ENCODE measurements at regions not wholly inside any gene's neighbourhood (a gene's known extent, or its start where the extent isn't known, plus 50 kb on each side); places are given as distances from the start of the nearest gene placed in this dataset.

DNA sequence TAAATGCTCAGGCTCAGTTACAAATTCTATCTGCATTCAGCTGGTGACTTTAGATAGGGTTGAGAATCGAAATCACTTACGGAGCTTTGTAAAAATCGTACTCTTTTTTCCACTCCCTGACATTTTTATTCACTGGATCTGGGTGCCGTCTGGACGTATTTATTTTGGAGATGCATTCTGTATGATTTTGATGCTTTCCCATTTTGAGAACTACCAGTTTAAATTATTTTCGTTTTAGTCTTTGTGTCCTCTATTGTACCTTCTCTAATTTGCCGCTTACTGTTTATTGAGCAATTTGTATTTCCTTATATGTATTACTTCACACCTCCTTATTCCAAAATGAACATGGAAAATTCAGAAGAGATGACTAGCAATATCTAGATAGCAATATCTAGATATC, 96.2 kb downstream of the FASLG start:
- no peak for TF ChIP-seq POLR2AphosphoS5 (IDR thresholded peaks at IDR 0.05)
- no peak for TF ChIP-seq POLR2A (IDR thresholded peaks at IDR 0.05)
- TF ChIP-seq, protein P1, sequence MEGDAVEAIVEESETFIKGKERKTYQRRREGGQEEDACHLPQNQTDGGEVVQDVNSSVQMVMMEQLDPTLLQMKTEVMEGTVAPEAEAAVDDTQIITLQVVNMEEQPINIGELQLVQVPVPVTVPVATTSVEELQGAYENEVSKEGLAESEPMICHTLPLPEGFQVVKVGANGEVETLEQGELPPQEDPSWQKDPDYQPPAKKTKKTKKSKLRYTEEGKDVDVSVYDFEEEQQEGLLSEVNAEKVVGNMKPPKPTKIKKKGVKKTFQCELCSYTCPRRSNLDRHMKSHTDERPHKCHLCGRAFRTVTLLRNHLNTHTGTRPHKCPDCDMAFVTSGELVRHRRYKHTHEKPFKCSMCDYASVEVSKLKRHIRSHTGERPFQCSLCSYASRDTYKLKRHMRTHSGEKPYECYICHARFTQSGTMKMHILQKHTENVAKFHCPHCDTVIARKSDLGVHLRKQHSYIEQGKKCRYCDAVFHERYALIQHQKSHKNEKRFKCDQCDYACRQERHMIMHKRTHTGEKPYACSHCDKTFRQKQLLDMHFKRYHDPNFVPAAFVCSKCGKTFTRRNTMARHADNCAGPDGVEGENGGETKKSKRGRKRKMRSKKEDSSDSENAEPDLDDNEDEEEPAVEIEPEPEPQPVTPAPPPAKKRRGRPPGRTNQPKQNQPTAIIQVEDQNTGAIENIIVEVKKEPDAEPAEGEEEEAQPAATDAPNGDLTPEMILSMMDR (IDR thresholded peaks at IDR 0.05) = no peak
- H3K9me3 ChIP-seq = no peaks in the 10 kb centered on the region
- H3K4me3 ChIP-seq = no peak overlapping the region
- DNase-seq (ENCODE audit: low spot score in 2 of 2) = no peak
- intact Hi-C loops (cut with DNase I; ENCODE audit: low total_unique reads) = no loop called here
- H3K36me3 ChIP-seq = no peaks in the 10 kb centered on the region
- H3K4me1 ChIP-seq = no peaks in the 10 kb centered on the region
- no peak overlapping the region for H3K27ac ChIP-seq
- no peaks in the 10 kb centered on the region for H3K27me3 ChIP-seq

DNA sequence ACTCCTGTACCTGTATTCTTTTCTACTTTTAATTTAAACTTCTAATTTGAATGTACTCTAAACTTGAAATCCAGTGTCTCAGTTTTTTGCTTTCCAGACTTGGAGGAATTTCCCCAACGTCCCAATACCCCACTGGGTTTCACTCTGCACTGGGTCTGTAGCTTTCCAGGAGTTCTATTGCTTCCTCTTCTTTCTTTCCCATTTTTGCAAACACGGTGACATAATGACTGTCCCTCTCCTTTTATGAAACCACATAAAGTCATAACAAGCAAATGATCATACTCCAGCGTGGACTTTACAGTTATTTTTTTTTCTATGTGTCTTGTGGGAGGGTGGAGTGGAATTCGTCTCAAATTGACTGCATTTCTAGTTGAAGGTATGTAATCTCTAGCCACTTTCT, 97.1 kb downstream of the FASLG start:
- no peak for DNase-seq (ENCODE audit: low spot score in 2 of 2)
- Histone ChIP-seq H3K4me3 (no peak overlapping the region), H3K27me3 (no peaks in the 10 kb centered on the region), H3K4me1 (no peaks in the 10 kb centered on the region), H3K9me3 (no peaks in the 10 kb centered on the region), H3K36me3 (no peaks in the 10 kb centered on the region), H3K27ac (no peak overlapping the region)
- intact Hi-C loops (cut with DNase I; ENCODE audit: low total_unique reads) = no loop called here
- TF ChIP-seq POLR2A (IDR thresholded peaks at IDR 0.05) (no peak), POLR2AphosphoS5 (IDR thresholded peaks at IDR 0.05) (no peak)
- TF ChIP-seq, protein P1 (IDR thresholded peaks at IDR 0.05) = no peak

DNA sequence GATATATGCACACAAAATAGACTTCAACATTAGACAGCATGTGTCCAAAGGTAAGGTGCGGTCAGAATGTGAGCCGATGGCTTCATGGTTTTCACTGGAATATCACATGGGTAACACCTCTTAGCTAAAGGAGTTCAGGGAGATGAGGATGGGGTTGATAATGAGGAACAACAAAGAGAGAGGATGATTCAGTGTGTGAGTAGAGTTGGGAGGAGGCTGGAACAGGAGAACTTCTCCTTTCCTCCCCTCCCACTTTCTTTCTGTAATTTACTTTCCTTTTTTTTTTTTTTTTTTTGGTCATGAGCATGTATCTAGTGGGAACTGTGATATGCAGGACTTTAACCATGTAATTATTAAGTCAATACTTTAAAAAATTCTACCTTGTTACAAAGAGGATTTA, 99.4 kb downstream of the FASLG start:
- Histone ChIP-seq H3K9me3 (no peaks in the 10 kb centered on the region), H3K4me1 (no peaks in the 10 kb centered on the region), H3K4me3 (no peak overlapping the region), H3K27ac (no peak overlapping the region), H3K27me3 (no peaks in the 10 kb centered on the region), H3K36me3 (no peaks in the 10 kb centered on the region)
- intact Hi-C loops (cut with DNase I; ENCODE audit: low total_unique reads) = no loop called here
- TF ChIP-seq POLR2A (IDR thresholded peaks at IDR 0.05) (no peak), POLR2AphosphoS5 (IDR thresholded peaks at IDR 0.05) (no peak)
- TF ChIP-seq, protein P1 (IDR thresholded peaks at IDR 0.05) = no peak
- DNase-seq (ENCODE audit: low spot score in 2 of 2) = no peak

DNA sequence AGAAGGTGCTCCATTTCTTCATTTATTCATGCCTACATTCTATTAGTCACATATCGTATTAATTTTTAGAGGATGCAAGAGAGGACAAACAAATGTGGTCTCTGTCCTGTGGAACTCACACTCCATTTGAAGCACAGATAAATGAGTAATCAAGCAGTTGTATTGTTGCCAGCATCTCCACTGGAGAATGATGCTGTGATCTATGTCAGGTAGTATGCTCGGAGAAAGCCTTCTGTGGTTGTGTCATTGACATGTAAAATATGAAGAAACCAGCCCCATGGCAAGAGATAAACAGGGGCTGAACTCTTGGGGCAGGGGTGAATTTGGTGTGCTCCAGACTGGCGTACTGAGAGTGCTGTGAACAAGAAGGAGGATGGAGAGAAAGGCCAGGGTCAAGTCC, 101.2 kb downstream of the FASLG start:
- TF ChIP-seq POLR2A (IDR thresholded peaks at IDR 0.05) (no peak), POLR2AphosphoS5 (IDR thresholded peaks at IDR 0.05) (no peak)
- TF ChIP-seq, protein P1 (IDR thresholded peaks at IDR 0.05) = no peak
- intact Hi-C loops (cut with DNase I; ENCODE audit: low total_unique reads) = no loop called here
- Histone ChIP-seq H3K36me3 (no peaks in the 10 kb centered on the region), H3K4me1 (no peaks in the 10 kb centered on the region), H3K9me3 (no peaks in the 10 kb centered on the region), H3K27me3 (no peaks in the 10 kb centered on the region), H3K27ac (no peak overlapping the region), H3K4me3 (no peak overlapping the region)
- DNase-seq (ENCODE audit: low spot score in 2 of 2) = no peak

DNA sequence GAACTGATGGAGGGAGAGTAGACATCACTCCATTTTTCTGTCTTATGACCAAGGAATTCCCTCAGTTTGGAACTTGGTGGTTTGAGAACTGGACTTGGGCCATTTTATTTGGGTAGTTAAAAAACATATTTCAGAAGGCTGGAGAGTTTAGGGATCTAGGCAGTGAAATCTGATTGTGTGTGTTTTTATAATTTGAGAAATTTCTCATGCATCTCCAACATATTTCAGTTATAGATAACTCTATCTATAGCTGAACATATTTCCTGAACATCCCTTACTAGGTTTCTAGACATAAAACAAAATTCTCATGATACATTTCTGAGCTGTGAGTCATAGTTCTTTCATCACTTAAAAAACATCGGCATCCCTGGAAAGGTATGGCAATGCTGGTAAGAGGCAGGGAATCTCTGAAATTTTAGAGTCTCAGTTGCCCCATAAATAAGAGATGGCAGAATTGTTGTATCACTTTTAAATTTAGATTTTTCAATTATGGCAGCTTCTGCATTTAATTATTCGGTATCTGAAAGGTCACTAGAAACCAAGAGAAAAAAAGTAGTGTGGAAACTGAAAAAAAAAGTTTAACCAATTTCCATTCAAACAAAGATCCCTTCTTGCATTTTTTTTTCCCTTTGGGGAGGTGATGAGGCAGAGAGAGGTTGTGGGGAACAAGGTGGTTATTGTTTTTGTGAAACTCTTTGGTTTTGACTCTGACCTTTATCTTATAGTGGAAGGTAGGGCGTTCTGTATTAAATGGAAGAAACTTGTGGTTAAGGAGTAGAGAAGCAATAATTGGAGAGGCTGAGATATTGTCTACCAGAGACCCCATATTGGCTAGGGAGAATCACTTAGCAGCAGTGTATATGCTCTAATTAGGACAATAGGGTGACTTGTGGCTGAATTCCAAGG, 102.9 kb downstream of the FASLG start:
- TF ChIP-seq POLR2A (IDR thresholded peaks at IDR 0.05) = no peak
- TF ChIP-seq, protein P1 (IDR thresholded peaks at IDR 0.05) = no peak
- no peak for TF ChIP-seq POLR2AphosphoS5 (IDR thresholded peaks at IDR 0.05)
- Histone ChIP-seq H3K27ac (no peak overlapping the region), H3K27me3 (no peaks in the 10 kb centered on the region), H3K9me3 (no peaks in the 10 kb centered on the region), H3K4me3 (no peak overlapping the region), H3K36me3 (no peaks in the 10 kb centered on the region), H3K4me1 (no peaks in the 10 kb centered on the region)
- intact Hi-C loops (cut with DNase I; ENCODE audit: low total_unique reads) = no loop called here
- DNase-seq (ENCODE audit: low spot score in 2 of 2) = no peak

Measured in breast epithelium (tissue), 4 donors.